ENCODE measurements at regions not wholly inside any gene's neighbourhood (a gene's known extent, or its start where the extent isn't known, plus 50 kb on each side); places are given as distances from the start of the nearest gene placed in this dataset.

DNA sequence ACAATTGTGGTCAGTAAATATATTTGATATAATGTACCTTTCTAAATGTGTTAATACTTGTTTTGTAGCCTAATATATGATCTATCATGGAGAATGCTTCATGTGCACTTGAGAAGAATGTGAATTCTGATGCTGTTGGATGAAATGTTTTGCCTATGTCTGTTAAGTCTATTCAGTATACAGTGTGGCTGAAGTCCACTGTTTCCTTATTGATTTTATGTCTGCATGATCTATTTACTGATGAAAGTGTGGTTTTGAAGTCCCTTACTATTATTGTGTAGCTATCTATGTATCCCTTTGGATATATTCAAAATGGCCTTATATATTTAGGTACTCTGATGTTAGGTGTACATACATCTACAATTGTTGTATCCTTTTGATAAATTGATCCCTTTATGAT lies 515.8 kb upstream of the EPHA5 start:
- Histone ChIP-seq H3K9me3 (no peaks in the 10 kb centered on the region), H3K27me3 (no peaks in the 10 kb centered on the region), H3K36me3 (no peaks in the 10 kb centered on the region), H3K4me3 (ENCODE audit: low read depth, low read length) (no peak overlapping the region), H3K4me1 (no peaks in the 10 kb centered on the region)
- no peak for DNase-seq
- TF ChIP-seq, protein P1, sequence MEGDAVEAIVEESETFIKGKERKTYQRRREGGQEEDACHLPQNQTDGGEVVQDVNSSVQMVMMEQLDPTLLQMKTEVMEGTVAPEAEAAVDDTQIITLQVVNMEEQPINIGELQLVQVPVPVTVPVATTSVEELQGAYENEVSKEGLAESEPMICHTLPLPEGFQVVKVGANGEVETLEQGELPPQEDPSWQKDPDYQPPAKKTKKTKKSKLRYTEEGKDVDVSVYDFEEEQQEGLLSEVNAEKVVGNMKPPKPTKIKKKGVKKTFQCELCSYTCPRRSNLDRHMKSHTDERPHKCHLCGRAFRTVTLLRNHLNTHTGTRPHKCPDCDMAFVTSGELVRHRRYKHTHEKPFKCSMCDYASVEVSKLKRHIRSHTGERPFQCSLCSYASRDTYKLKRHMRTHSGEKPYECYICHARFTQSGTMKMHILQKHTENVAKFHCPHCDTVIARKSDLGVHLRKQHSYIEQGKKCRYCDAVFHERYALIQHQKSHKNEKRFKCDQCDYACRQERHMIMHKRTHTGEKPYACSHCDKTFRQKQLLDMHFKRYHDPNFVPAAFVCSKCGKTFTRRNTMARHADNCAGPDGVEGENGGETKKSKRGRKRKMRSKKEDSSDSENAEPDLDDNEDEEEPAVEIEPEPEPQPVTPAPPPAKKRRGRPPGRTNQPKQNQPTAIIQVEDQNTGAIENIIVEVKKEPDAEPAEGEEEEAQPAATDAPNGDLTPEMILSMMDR (IDR thresholded peaks at IDR 0.05; ENCODE audit: low read depth, low read length): no peak

DNA sequence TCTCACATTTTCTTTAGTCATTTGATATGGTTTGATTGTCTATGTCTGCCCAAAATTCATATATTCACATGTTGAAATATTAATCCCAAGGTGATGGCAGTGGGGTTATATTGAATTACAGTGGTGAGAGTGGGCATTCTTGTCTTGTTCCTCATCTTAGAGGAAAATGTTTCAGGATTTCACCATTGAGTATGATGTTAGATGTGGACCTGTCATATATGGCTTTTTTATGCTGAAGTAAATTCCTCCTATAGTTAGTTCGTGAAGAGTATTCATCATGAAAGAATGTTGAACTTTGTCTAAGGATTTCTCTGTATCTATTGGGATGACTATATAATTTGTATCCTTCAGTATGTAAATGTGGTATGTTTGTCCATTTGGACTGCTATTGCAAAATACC lies 512.3 kb upstream of the EPHA5 start:
- H3K36me3 ChIP-seq: no peaks in the 10 kb centered on the region
- H3K9me3 ChIP-seq: no peaks in the 10 kb centered on the region
- H3K27me3 ChIP-seq: no peaks in the 10 kb centered on the region
- DNase-seq: no peak
- H3K4me1 ChIP-seq: no peaks in the 10 kb centered on the region
- H3K4me3 ChIP-seq (ENCODE audit: low read depth, low read length): no peak overlapping the region
- TF ChIP-seq, protein P1 (IDR thresholded peaks at IDR 0.05; ENCODE audit: low read depth, low read length): no peak

DNA sequence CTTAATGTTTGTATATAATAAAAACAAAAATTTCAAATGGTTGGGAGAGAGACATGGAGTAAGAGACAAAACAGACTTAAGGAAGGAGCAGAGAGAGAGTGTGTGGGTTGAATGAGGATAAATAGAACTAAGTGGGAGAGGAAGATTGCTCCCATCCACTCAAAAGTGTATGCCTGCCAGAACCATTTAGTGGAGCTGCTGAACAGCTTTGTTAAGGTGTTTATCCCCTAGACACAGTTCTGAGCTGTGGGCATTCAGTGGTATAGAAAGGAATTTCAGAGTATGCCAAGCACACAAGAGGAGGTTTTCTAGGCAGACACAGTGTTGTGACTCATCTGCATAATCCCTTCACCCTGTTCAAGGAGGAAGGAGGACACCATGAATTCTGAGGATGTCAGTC lies 508.6 kb upstream of the EPHA5 start:
- Histone ChIP-seq H3K4me1 (no peaks in the 10 kb centered on the region), H3K4me3 (ENCODE audit: low read depth, low read length) (no peak overlapping the region), H3K36me3 (no peaks in the 10 kb centered on the region), H3K27me3 (no peaks in the 10 kb centered on the region), H3K9me3 (no peaks in the 10 kb centered on the region)
- TF ChIP-seq, protein P1 (IDR thresholded peaks at IDR 0.05; ENCODE audit: low read depth, low read length): no peak
- no peak for DNase-seq

DNA sequence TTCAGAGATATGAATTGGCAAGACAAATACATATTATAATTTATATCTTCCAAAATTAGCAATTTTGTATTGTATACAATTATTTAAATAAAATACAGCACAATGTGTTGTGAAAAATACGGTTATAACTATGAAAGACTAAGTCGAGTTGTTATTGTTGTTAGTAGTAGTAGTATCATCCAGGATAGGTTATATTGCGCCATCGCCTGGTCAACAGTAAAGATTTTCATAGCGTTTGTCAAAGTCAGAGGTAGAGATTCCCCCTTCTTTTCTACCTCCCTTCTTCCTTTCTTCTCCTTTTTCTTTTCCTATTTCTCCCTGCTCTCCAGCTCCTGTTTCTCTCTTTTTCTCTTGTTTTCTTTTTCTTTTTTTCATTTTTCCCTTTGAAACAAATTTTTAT lies 499.1 kb upstream of the EPHA5 start:
- TF ChIP-seq, protein P1 (IDR thresholded peaks at IDR 0.05; ENCODE audit: low read depth, low read length): peak; percentile 55
- Histone ChIP-seq H3K4me3 (ENCODE audit: low read depth, low read length) (no peak overlapping the region), H3K4me1 (no peaks in the 10 kb centered on the region), H3K9me3 (no peaks in the 10 kb centered on the region), H3K27me3 (no peaks in the 10 kb centered on the region), H3K36me3 (no peaks in the 10 kb centered on the region)
- peak; percentile 46 for DNase-seq

DNA sequence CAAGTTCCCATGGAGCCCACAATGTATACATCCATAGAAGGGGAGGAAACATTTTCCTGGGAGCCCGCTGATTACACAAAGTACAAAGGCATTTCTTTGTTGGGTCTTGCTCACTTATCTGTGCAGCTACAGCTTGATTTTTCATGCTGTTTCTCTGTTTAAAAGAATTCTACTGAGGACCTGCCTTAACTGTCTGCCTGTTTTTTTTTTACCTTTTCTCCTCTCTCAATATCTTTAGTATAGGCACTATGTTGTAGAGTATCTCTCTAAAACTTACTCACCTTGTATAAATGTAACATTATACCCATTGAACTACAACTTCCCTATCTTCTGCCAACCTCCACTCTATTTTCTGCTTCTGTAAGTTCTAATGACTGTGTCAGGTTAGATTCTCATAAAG lies 494.6 kb upstream of the EPHA5 start:
- no peaks in the 10 kb centered on the region for H3K27me3 ChIP-seq
- TF ChIP-seq, protein P1 (IDR thresholded peaks at IDR 0.05; ENCODE audit: low read depth, low read length): no peak
- no peak for DNase-seq

DNA sequence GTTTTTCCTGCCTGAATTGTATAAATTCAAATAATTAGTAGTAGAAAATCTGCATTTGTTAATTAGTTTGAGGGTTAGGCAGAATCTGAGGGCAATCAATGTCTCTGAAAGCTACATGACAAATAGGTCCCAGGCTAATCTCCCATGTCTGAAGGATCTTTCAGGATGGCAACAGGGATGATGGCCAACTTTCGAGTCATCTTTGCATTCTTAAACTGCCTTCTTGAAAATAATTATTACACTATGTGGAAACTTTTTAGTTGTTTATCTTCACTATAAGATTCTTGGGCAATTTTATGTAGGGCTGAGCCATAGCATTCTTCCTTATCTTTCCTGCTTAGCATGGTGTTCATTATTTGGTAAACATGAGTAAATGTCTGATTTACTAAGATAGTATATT lies 490.3 kb upstream of the EPHA5 start:
- no peak overlapping the region for H3K4me3 ChIP-seq (ENCODE audit: low read depth, low read length)
- no peaks in the 10 kb centered on the region for H3K36me3 ChIP-seq
- TF ChIP-seq, protein P1 (IDR thresholded peaks at IDR 0.05; ENCODE audit: low read depth, low read length): no peak
- H3K4me1 ChIP-seq: no peaks in the 10 kb centered on the region
- no peaks in the 10 kb centered on the region for H3K27me3 ChIP-seq
- DNase-seq: no peak
- H3K9me3 ChIP-seq: no peaks in the 10 kb centered on the region

More for the DNA sequence above, 494.6 kb upstream of the EPHA5 start:
- Histone ChIP-seq H3K9me3 (no peaks in the 10 kb centered on the region), H3K4me3 (ENCODE audit: low read depth, low read length) (no peak overlapping the region), H3K36me3 (no peaks in the 10 kb centered on the region), H3K4me1 (no peaks in the 10 kb centered on the region)

All from BE2C (cell line).